Loucy (cell line): ENCODE measurements at regions not wholly inside any gene's neighbourhood (a gene's known extent, or its start where the extent isn't known, plus 50 kb on each side); places are given as distances from the start of the nearest gene placed in this dataset.

Source experiments
- H2AFZ ChIP-seq: fragments of 200-600 bp; sonication (generic); 2 replicates; pipeline ENCODE4 v1.6.0; 2016; ENCODE audit warnings: antibody characterized with exemption, mild to moderate bottlenecking, low read length, moderate library complexity
- H3F3A ChIP-seq: fragments of 200-600 bp; 2 replicates; pipeline ENCODE4 v1.6.0; 2016; ENCODE audit warnings: antibody characterized with exemption, low read depth, mild to moderate bottlenecking
- H3K27me3 ChIP-seq: fragments of 200-600 bp; sonication (generic); 2 replicates; pipeline ENCODE4 v1.6.1; 2014; ENCODE audit warnings: low read length, mild to moderate bottlenecking; ENCODE audit not compliant: insufficient read depth, poor library complexity, severe bottlenecking
- H3K36me3 ChIP-seq: fragments of 200-600 bp; sonication (generic); 2 replicates; pipeline ENCODE4 v1.6.1; 2016; ENCODE audit warnings: low read length; ENCODE audit not compliant: insufficient read depth
- H3K4me1 ChIP-seq: fragments of 200-600 bp; sonication (generic); 2 replicates; pipeline ENCODE4 v1.5.1; 2014; ENCODE audit warnings: low read length, mild to moderate bottlenecking; ENCODE audit not compliant: insufficient read depth, poor library complexity, severe bottlenecking
- H3K4me2 ChIP-seq: fragments of 200-600 bp; sonication (generic); 2 replicates; pipeline ENCODE4 v1.6.0; 2014; ENCODE audit warnings: antibody characterized with exemption, low read length, low read depth, mild to moderate bottlenecking; ENCODE audit not compliant: poor library complexity, severe bottlenecking
- H3K4me3 ChIP-seq: fragments of 200-600 bp; sonication (generic); 2 replicates; pipeline ENCODE4 v1.5.1; 2014; ENCODE audit warnings: low read length, mild to moderate bottlenecking, mixed read lengths; ENCODE audit not compliant: poor library complexity, severe bottlenecking
- H3K79me2 ChIP-seq: fragments of 200-600 bp; sonication (generic); 2 replicates; pipeline ENCODE4 v1.6.1; 2014; ENCODE audit warnings: low read length; ENCODE audit not compliant: insufficient read depth
- H3K9ac ChIP-seq: fragments of 200-600 bp; sonication (generic); 2 replicates; pipeline ENCODE4 v1.6.0; 2014; ENCODE audit warnings: mild to moderate bottlenecking, low read depth, low read length, moderate library complexity; ENCODE audit not compliant: poor library complexity, severe bottlenecking
- H3K9me2 ChIP-seq: fragments of 200-600 bp; sonication (generic); replicated peaks from 2 replicates; pipeline ENCODE4 v1.6.1; 2016; ENCODE audit warnings: low read depth, low read length, mixed read lengths
- H3K9me3 ChIP-seq: fragments of 200-600 bp; sonication (generic); 2 replicates; pipeline ENCODE4 v1.6.1; 2014; ENCODE audit warnings: mild to moderate bottlenecking, antibody characterized with exemption, low read length, low read depth; ENCODE audit not compliant: insufficient read depth
- H4K20me1 ChIP-seq: fragments of 200-600 bp; sonication (generic); 2 replicates; pipeline ENCODE4 v1.6.0; 2014; ENCODE audit warnings: antibody characterized with exemption, low read length, mild to moderate bottlenecking; ENCODE audit not compliant: insufficient read depth, poor library complexity, severe bottlenecking
- EZH2phosphoT487 ChIP-seq: fragments of 200-600 bp; IDR thresholded peaks from 2 replicates; pipeline ENCODE4 v1.6.1; 2018; ENCODE audit warnings: antibody characterized with exemption, mild to moderate bottlenecking, moderate library complexity, borderline replicate concordance
- TF ChIP-seq, protein P1 (sequence below): fragments of 200-600 bp; sonication (generic); conservative IDR thresholded peaks from 2 replicates; pipeline ENCODE4 v1.5.1; 2014; ENCODE audit warnings: mild to moderate bottlenecking, antibody characterized with exemption, low read length

DNA sequence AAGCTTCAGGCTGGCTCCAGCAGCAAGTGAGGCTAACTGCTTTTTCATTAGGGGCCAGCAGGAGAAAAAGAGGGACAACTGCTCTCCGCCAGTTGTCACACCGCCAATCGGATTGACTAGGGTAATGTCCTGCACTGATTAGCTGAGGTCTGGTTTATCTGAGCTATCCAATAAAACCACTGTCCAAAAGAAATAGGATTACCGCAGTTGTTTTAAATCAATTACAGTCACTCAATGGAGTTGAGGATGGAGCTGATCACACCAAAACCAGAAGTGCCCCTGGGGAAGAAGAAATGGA lies 351.4 kb upstream of the NPVF start:
- no peaks in the 10 kb centered on the region for H3K9me3 ChIP-seq
- H4K20me1 ChIP-seq, result no peaks in the 10 kb centered on the region
- H3K27me3 ChIP-seq, result no peaks in the 10 kb centered on the region
- H3K4me2 ChIP-seq, result no peak overlapping the region
- H3K36me3 ChIP-seq, result no peaks in the 10 kb centered on the region
- no peaks in the 10 kb centered on the region for H3K9me2 ChIP-seq
- H3K4me1 ChIP-seq, result peaks cover 18% of the 10 kb centered on the region
- H3K79me2 ChIP-seq, result no peaks in the 10 kb centered on the region
- no peak overlapping the region for H2AFZ ChIP-seq
- H3F3A ChIP-seq, result no peaks in the 10 kb centered on the region
- no peak overlapping the region for H3K4me3 ChIP-seq
- TF ChIP-seq EZH2phosphoT487, result no peak
- TF ChIP-seq, protein P1, sequence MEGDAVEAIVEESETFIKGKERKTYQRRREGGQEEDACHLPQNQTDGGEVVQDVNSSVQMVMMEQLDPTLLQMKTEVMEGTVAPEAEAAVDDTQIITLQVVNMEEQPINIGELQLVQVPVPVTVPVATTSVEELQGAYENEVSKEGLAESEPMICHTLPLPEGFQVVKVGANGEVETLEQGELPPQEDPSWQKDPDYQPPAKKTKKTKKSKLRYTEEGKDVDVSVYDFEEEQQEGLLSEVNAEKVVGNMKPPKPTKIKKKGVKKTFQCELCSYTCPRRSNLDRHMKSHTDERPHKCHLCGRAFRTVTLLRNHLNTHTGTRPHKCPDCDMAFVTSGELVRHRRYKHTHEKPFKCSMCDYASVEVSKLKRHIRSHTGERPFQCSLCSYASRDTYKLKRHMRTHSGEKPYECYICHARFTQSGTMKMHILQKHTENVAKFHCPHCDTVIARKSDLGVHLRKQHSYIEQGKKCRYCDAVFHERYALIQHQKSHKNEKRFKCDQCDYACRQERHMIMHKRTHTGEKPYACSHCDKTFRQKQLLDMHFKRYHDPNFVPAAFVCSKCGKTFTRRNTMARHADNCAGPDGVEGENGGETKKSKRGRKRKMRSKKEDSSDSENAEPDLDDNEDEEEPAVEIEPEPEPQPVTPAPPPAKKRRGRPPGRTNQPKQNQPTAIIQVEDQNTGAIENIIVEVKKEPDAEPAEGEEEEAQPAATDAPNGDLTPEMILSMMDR, result no peak
- H3K9ac ChIP-seq, result no peak overlapping the region

DNA sequence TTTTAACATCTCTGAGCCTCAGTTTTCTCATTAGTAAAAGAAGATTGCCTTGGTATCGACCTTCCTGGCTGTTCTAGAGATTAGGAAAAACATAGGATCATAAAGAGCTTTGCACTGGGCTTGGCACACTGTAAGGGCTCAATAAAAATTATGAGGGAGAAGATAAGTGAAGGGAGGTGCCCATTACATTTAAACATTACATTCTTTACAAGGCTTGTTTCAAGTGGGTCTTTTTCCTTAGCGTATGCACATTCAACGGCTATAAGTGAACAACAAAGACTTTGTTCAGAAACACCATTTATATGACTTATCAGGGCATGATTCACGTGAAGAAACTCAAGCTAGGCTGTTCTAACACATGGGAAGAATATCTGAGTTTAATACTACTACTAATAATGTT lies 351.9 kb upstream of the NPVF start:
- no peak overlapping the region for H3K9ac ChIP-seq
- no peaks in the 10 kb centered on the region for H3K9me3 ChIP-seq
- H3K4me2 ChIP-seq, result no peak overlapping the region
- no peaks in the 10 kb centered on the region for H3F3A ChIP-seq
- no peaks in the 10 kb centered on the region for H3K9me2 ChIP-seq
- peaks cover 18% of the 10 kb centered on the region for H3K4me1 ChIP-seq
- H3K27me3 ChIP-seq, result no peaks in the 10 kb centered on the region
- no peaks in the 10 kb centered on the region for H3K79me2 ChIP-seq
- no peaks in the 10 kb centered on the region for H4K20me1 ChIP-seq
- H3K4me3 ChIP-seq, result no peak overlapping the region
- H2AFZ ChIP-seq, result no peak overlapping the region
- TF ChIP-seq, protein P1, result no peak
- no peak for TF ChIP-seq EZH2phosphoT487
- no peaks in the 10 kb centered on the region for H3K36me3 ChIP-seq

DNA sequence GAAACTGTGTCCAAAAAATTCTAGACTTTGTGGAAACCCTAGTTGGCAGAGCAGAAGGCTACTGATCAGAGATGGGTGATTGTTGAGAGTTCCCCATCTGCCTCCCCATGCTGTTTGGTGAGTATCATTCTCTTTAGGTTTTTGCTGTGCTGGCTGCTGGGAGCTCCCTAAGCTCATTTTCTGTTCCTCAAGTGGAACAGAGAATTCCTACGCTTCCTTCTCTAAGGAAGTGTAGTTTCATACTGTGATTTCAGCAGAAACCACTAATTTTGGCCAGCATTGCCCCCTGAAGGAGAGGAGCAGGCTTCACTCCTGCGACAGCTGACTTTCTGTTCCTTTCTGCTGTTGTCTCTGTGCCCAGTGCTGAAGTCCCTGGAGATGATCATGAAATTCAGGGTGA lies 355.3 kb upstream of the NPVF start:
- Histone ChIP-seq H3K79me2 (no peaks in the 10 kb centered on the region), H3K9me2 (no peaks in the 10 kb centered on the region), H2AFZ (no peak overlapping the region), H3K4me1 (peaks cover 10% of the 10 kb centered on the region), H3F3A (no peaks in the 10 kb centered on the region), H3K27me3 (no peaks in the 10 kb centered on the region), H3K4me3 (no peak overlapping the region), H3K9me3 (no peaks in the 10 kb centered on the region), H3K9ac (no peak overlapping the region), H4K20me1 (no peaks in the 10 kb centered on the region), H3K4me2 (no peak overlapping the region), H3K36me3 (no peaks in the 10 kb centered on the region)
- no peak for TF ChIP-seq EZH2phosphoT487
- TF ChIP-seq, protein P1, result no peak
